ENCODE measurements at regions not wholly inside any gene's neighbourhood (a gene's known extent, or its start where the extent isn't known, plus 50 kb on each side); places are given as distances from the start of the nearest gene placed in this dataset.

- TF ChIP-seq, protein P1, sequence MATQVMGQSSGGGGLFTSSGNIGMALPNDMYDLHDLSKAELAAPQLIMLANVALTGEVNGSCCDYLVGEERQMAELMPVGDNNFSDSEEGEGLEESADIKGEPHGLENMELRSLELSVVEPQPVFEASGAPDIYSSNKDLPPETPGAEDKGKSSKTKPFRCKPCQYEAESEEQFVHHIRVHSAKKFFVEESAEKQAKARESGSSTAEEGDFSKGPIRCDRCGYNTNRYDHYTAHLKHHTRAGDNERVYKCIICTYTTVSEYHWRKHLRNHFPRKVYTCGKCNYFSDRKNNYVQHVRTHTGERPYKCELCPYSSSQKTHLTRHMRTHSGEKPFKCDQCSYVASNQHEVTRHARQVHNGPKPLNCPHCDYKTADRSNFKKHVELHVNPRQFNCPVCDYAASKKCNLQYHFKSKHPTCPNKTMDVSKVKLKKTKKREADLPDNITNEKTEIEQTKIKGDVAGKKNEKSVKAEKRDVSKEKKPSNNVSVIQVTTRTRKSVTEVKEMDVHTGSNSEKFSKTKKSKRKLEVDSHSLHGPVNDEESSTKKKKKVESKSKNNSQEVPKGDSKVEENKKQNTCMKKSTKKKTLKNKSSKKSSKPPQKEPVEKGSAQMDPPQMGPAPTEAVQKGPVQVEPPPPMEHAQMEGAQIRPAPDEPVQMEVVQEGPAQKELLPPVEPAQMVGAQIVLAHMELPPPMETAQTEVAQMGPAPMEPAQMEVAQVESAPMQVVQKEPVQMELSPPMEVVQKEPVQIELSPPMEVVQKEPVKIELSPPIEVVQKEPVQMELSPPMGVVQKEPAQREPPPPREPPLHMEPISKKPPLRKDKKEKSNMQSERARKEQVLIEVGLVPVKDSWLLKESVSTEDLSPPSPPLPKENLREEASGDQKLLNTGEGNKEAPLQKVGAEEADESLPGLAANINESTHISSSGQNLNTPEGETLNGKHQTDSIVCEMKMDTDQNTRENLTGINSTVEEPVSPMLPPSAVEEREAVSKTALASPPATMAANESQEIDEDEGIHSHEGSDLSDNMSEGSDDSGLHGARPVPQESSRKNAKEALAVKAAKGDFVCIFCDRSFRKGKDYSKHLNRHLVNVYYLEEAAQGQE (IDR thresholded peaks at IDR 0.05; ENCODE audit: low read depth), result no peak
- TF ChIP-seq YY1 (IDR thresholded peaks at IDR 0.05; ENCODE audit: low read depth), result no peak
- TF ChIP-seq NFIC (IDR thresholded peaks at IDR 0.05), result no peak
- TF ChIP-seq USF1 (IDR thresholded peaks at IDR 0.05), result no peak
- no peak for TF ChIP-seq RAD21 (IDR thresholded peaks at IDR 0.05; ENCODE audit: low read depth)
- TF ChIP-seq CEBPB (IDR thresholded peaks at IDR 0.05), result no peak
- no peak for TF ChIP-seq TEAD4 (IDR thresholded peaks at IDR 0.05)
Measured at GRCh38 chr4:17310269-17310652, 201.6 kb downstream of the QDPR start.

DNA sequence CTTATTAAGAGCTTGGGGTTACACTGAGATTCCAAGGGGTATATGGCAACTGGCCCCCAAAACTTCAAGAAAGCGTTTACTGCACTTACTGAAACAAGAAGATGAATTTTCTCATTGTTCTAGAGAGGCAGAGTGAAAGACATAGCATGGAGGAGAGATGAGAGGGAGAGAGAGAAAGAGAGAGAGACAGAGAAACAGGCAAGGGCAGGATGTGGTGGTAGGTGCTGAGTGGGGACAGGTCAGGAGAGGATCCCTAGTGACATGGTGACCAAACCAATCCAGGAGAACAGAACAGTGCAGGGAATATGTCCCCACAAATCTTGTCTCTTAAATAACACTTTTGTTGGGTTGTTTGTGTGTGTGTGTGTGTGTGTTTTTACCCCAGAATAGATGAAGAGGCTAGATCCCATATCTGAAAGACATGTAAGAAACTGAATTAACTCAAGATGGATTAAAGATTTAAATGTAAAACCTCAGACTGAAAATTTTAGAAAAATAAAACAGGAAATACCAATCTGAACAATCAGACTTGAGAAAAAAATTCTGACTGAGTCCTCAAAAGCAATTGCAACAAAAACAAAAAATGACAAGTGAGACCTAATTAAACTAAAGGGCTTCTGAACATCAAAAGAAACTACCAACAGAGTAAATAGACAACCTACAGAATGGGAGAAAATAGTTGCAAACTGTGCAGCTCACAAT is 202.2 kb downstream of the QDPR start:
- TF ChIP-seq TCF12 (IDR thresholded peaks at IDR 0.05; ENCODE audit: low read depth), result no peak
- TF ChIP-seq NFIC (IDR thresholded peaks at IDR 0.05), result no peak
- TF ChIP-seq, protein P2, sequence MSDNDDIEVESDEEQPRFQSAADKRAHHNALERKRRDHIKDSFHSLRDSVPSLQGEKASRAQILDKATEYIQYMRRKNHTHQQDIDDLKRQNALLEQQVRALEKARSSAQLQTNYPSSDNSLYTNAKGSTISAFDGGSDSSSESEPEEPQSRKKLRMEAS (IDR thresholded peaks at IDR 0.05), result no peak
- TF ChIP-seq EP300 (IDR thresholded peaks at IDR 0.05; ENCODE audit: borderline replicate concordance), result no peak
- no peak for TF ChIP-seq FOXM1 (IDR thresholded peaks at IDR 0.05; ENCODE audit: borderline replicate concordance, low read depth)
- TF ChIP-seq YY1 (IDR thresholded peaks at IDR 0.05; ENCODE audit: low read depth), result no peak
- no peak for TF ChIP-seq RAD21 (IDR thresholded peaks at IDR 0.05; ENCODE audit: low read depth)

GRCh38 chr4:17301869-17302268 is 210.0 kb downstream of the QDPR start:
- TF ChIP-seq CEBPB (IDR thresholded peaks at IDR 0.05), result no peak
- no peak for TF ChIP-seq NFIC (IDR thresholded peaks at IDR 0.05)
- no peak for TF ChIP-seq TEAD4 (IDR thresholded peaks at IDR 0.05)

- no peak for TF ChIP-seq ZBTB7A (IDR thresholded peaks at IDR 0.05; ENCODE audit: low read depth)
- no peak for TF ChIP-seq USF1 (IDR thresholded peaks at IDR 0.05)
- TF ChIP-seq RAD21 (IDR thresholded peaks at IDR 0.05; ENCODE audit: low read depth), result no peak
- no peak for TF ChIP-seq YY1 (IDR thresholded peaks at IDR 0.05; ENCODE audit: low read depth)
- TF ChIP-seq, protein P2 (IDR thresholded peaks at IDR 0.05), result no peak
- no peak for TF ChIP-seq CREB1 (IDR thresholded peaks at IDR 0.05; ENCODE audit: low read depth)
- TF ChIP-seq CEBPB (IDR thresholded peaks at IDR 0.05), result no peak
- no peak for TF ChIP-seq NFIC (IDR thresholded peaks at IDR 0.05)
- TF ChIP-seq, protein P1 (IDR thresholded peaks at IDR 0.05; ENCODE audit: low read depth), result no peak
- no peak for TF ChIP-seq EP300 (IDR thresholded peaks at IDR 0.05; ENCODE audit: borderline replicate concordance)
- no peak for TF ChIP-seq TEAD4 (IDR thresholded peaks at IDR 0.05)
Measured at GRCh38 chr4:17301266-17301665, 210.6 kb downstream of the QDPR start.

DNA sequence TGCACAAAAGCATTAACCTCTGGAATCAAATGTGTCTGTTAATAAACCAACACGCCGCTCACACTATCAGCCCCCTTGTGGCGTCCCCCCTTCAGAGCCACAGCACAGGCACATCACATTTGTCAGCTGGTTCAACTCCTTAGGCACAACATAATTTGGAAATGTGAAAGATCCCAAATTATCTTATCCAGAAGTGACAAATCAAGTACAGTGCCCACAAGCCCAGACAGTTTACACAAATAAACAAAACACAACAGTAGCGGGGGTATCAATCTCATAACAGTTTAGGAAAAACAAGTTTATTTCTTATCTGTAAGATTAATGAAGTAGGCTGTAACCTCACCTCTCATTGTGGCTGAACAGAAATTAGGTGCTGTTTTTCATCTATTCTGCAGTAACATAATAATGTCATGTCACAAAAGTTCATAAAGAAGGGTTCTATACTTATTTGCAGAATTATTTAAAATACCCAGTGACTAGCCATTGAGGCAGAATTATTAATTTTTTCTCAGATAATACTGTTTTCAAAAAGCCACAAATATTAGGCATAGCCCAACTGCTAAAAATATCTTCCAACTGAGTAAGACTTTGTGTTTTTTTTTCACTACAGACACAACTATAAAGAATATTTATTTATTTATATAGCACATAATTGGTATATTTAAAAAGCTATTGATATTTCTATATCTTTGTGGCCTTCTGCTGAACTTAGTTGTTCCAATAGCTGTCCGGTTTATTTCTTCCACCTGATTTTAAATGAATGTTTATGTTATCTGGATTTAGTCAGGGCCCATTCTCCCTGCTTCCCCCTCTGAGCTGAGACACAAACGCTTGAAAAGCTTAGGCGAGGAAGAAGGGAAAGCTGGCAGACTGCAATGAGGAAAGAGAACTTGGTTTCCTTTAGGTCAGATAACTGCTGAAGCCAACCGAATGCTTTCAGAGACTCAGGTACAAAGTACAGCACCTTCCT is 214.7 kb downstream of the QDPR start:
- no peak for TF ChIP-seq FOXM1 (IDR thresholded peaks at IDR 0.05; ENCODE audit: borderline replicate concordance, low read depth)
- TF ChIP-seq TAF1 (IDR thresholded peaks at IDR 0.05; ENCODE audit: low read depth), result no peak
- TF ChIP-seq TEAD4 (IDR thresholded peaks at IDR 0.05), result no peak
- no peak for TF ChIP-seq TCF12 (IDR thresholded peaks at IDR 0.05; ENCODE audit: low read depth)
- no peak for TF ChIP-seq YY1 (IDR thresholded peaks at IDR 0.05; ENCODE audit: low read depth)
- no peak for TF ChIP-seq ZBTB7A (IDR thresholded peaks at IDR 0.05; ENCODE audit: low read depth)
- no peak for TF ChIP-seq EP300 (IDR thresholded peaks at IDR 0.05; ENCODE audit: borderline replicate concordance)
- TF ChIP-seq EGR1 (IDR thresholded peaks at IDR 0.05), result no peak
- TF ChIP-seq CEBPB (IDR thresholded peaks at IDR 0.05), result no peak
- no peak for TF ChIP-seq NFIC (IDR thresholded peaks at IDR 0.05)

DNA sequence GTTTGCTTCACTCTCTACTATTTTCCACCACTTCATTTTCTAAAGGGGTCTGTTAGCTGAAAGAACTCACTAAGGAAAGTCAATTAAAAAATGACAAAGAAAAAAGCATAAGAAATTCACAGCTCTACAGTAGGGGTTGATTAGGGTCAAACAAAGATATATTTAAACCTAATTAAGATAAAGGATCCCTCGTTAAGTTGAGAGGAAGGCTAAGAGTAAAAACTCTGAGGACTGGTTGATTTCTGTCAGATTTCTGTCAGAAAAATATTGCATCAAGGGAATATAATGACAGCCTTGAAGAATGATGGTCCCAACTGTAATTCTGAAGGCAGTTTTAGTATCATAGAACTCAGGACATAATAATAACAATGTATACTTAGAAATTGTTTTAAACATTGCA is 218.0 kb downstream of the QDPR start:
- TF ChIP-seq CREB1 (IDR thresholded peaks at IDR 0.05; ENCODE audit: low read depth), result no peak
- TF ChIP-seq EGR1 (IDR thresholded peaks at IDR 0.05), result no peak
- TF ChIP-seq CEBPB (IDR thresholded peaks at IDR 0.05), result no peak
- TF ChIP-seq, protein P2 (IDR thresholded peaks at IDR 0.05), result no peak
- no peak for TF ChIP-seq TAF1 (IDR thresholded peaks at IDR 0.05; ENCODE audit: low read depth)
- TF ChIP-seq TEAD4 (IDR thresholded peaks at IDR 0.05), result no peak
- no peak for TF ChIP-seq FOXM1 (IDR thresholded peaks at IDR 0.05; ENCODE audit: borderline replicate concordance, low read depth)
- TF ChIP-seq RAD21 (IDR thresholded peaks at IDR 0.05; ENCODE audit: low read depth), result no peak
- no peak for TF ChIP-seq YY1 (IDR thresholded peaks at IDR 0.05; ENCODE audit: low read depth)
- no peak for TF ChIP-seq ZBTB7A (IDR thresholded peaks at IDR 0.05; ENCODE audit: low read depth)

Measured in Ishikawa (cell line).